Right forelimb (tissue), 1 donor: ENCODE measurements at regions not wholly inside any gene's neighbourhood (a gene's known extent, or its start where the extent isn't known, plus 50 kb on each side); places are given as distances from the start of the nearest gene placed in this dataset.

Experiments
- DNase-seq: peaks from one replicate; pipeline ENCODE4 v3.0.0-alpha.2; 2018

- DNase-seq = no peak
Observed at GRCh38 chr21:24294171-24294570, 1313.1 kb downstream of the MRPL39 start.

GRCh38 chr21:24290151-24290833 lies 1317.0 kb downstream of the MRPL39 start:
- no peak for DNase-seq

GRCh38 chr21:24289539-24289938 lies 1317.7 kb downstream of the MRPL39 start:
- DNase-seq = no peak

GRCh38 chr21:24280596-24280995 lies 1326.7 kb downstream of the MRPL39 start:
- no peak for DNase-seq

- no peak for DNase-seq
Observed at GRCh38 chr21:24278711-24279110, 1328.6 kb downstream of the MRPL39 start.

DNA sequence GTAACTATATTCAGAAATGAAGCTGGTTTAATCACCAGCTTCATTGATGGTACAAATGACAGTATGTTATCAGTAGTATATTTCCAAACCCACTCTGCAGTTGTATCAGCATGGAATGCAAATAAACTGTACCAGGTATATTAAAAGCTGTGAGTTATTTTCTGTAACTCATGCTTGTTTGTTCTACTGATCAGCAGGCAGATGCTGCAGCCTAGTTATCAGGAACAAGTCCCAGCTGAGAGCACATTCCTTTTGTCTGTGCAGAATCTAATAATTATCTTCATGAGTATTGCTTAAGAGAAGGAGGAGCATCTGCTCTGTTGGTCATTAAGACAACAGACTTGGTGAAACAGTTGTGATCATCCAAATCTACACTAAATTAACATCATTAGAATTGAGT lies 1331.1 kb downstream of the MRPL39 start:
- no peak for DNase-seq

GRCh38 chr21:24275616-24276015 lies 1331.7 kb downstream of the MRPL39 start:
- no peak for DNase-seq

DNA sequence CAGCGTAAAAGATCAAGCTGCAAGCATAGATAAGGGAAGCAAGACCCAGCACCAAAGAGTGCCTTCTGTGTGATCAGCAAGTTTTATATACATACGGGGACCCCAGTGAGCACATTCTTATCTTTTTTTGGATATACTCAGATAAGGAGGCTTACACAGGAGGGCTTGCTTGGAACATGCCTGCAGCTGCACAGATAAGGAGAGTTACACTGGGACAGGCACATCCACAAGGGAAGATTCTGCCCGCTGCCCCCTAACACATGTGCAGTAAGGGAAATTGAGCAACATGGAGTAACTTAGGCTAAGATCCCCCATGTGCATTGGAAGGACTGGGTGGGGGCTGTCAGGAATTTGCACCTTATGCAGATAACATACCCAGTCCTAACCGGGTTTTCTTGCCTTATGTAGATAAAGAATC lies 1334.8 kb downstream of the MRPL39 start:
- DNase-seq = no peak

DNA sequence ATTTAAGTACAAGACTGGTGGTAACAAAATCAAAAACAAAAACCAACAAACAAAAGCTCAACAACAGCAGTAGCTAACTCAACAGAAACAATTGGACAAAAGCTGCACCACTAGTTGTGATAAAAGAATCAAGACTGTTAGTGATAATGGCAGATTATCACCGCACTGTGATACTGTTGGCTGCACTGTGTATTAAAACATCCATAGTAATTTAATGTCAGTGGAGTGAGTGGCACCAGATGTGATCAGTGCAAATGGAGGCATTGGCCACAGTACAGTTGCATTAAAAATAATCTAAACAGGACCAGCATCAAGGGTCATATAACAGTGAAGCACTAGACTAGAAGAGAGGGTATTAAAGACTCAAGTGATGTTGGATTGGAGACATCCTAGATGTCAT lies 1341.3 kb downstream of the MRPL39 start:
- DNase-seq = no peak

DNA sequence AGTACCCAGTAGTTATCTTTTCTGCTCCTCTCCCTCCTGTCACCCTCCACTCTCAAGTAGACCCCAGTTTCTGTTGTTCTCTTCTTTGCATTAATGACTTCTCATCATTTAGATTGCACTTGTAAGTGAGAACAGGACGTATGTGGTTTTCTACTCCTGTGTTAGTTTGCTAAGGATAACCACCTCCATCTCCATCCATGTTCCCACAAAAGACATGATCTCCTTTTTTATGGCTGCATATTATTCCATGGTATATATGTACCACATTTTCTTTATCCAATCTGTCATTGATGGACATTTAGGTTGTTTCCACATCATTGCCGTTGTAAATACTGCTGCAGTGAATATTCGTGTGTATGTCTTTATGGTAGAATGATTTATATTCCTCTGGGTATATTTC lies 1346.5 kb downstream of the MRPL39 start:
- no peak for DNase-seq

- DNase-seq = no peak
Observed at GRCh38 chr21:24259241-24259640, 1348.0 kb downstream of the MRPL39 start.

DNA sequence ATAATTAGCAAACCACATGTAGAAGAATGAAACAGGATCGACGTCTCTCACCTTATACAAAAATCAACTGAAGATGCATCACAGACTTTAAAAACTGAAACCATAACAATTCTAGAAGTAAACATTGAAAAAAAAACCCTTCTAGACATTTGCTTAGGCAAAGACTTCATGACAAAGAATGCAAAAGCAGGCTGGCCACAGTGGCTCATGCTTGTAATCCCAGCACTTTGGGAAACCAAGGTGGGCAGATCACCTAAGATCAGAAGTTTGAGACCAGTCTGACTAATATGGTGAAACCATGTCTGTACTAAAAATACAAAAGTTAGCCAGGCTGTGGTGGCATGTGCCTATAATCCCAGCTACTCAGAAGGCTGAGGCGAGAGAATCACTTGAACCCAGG lies 1351.7 kb downstream of the MRPL39 start:
- DNase-seq = no peak

DNA sequence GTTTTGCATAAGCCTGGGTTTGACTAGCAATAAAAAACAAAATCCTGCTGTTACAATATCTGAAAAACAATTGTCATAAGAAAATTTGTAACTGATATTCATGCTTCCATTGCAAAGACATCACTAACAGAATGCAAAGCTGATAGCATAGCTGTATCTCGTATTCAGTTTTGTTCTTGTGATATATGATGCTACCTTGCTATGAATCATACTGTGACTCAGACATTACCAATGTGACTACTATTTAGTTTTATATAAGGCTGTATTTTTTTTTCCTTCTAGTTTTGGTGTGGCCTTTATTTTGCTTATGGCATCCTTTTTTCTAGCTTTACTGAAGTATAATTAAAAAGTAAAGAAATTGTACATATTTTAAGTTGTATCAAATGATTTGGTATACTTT lies 1381.8 kb downstream of the MRPL39 start:
- no peak for DNase-seq

GRCh38 chr21:24224422-24224821 lies 1382.9 kb downstream of the MRPL39 start:
- no peak for DNase-seq

DNA sequence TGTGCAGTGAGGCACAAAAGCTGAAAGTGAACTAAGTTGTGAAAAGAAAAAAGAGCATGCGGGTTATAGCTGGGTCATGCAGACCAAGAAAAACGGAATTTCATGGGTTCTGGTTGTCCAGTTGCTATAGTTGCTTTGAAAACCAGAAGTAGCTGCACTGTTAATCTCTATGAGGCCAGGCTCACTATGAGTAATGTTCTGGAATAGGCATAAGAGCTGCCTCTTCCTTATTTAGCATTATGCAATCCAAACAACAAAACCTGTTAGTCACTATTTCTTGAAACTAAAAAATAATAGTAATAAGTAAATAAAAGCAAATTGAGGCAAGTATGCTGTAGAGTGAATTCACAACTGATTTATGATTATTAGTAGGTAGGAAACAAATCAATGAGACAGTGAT lies 1383.7 kb downstream of the MRPL39 start:
- DNase-seq = no peak

DNA sequence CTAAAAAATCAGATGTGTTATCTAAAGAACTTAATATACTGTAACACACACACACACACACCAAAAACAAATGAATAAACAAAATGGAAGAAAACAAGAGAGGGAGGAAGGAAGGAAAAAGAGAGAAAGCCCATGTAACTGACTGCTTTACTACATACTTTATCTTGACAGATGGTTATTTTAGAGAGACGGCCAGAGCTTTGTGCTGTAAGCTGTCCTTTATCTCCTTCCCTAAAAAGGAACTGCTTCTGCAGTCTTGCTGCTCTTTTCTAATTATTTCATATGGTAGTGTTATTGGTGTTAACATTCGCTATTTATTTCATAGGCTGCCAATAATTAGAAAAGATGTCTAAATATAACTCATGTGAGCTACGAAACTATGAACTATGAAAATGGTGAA lies 1384.6 kb downstream of the MRPL39 start:
- DNase-seq = no peak

- no peak for DNase-seq
Observed at GRCh38 chr21:24220446-24220845, 1386.8 kb downstream of the MRPL39 start.

- no peak for DNase-seq
Observed at GRCh38 chr21:24217151-24217550, 1390.1 kb downstream of the MRPL39 start.

GRCh38 chr21:24210130-24210529 lies 1397.2 kb downstream of the MRPL39 start:
- DNase-seq = no peak

- no peak for DNase-seq
Observed at GRCh38 chr21:24208562-24209260, 1398.6 kb downstream of the MRPL39 start.

- no peak for DNase-seq
Observed at GRCh38 chr21:24205319-24205718, 1402.0 kb downstream of the MRPL39 start.

DNA sequence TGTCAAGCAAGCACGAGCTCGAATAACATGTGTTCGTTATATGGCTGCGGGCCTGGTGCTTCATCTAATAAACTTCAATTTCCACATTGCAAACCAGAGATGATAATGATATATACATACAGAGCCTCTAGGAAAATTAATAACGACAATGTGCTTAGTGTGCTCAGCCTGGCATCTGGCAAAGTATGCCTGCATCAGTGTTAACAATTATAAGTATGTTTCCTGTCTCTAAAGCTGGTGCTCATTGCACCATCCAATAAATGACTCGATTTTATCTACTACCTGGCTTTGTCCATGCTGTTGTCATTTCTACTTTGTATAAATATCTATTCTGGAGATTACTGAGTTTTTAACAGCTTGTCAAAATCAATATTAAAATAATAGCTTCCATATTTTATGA lies 1402.6 kb downstream of the MRPL39 start:
- no peak for DNase-seq

GRCh38 chr21:24200052-24200451 lies 1407.2 kb downstream of the MRPL39 start:
- no peak for DNase-seq

- no peak for DNase-seq
Observed at GRCh38 chr21:24197923-24198322, 1409.4 kb downstream of the MRPL39 start.

GRCh38 chr21:24197132-24197643 lies 1410.1 kb downstream of the MRPL39 start:
- DNase-seq = no peak
